DOHH2 (cell line): ENCODE measurements at regions not wholly inside any gene's neighbourhood (a gene's known extent, or its start where the extent isn't known, plus 50 kb on each side); places are given as distances from the start of the nearest gene placed in this dataset.

Source experiments
- EZH2phosphoT487 ChIP-seq: fragments of 200-600 bp; sonication (generic); IDR thresholded peaks from 2 replicates; pipeline ENCODE4 v1.6.1; 2017; ENCODE audit warnings: borderline replicate concordance, mild to moderate bottlenecking, antibody characterized with exemption, low read length, moderate library complexity, mixed read lengths
- TF ChIP-seq, protein P1 (sequence below): fragments of 200-600 bp; sonication (generic); IDR thresholded peaks from one replicate; pipeline ENCODE4 v1.5.1; 2014; ENCODE audit warnings: antibody characterized with exemption, mild to moderate bottlenecking, low read depth, low read length; ENCODE audit not compliant: poor library complexity, severe bottlenecking

DNA sequence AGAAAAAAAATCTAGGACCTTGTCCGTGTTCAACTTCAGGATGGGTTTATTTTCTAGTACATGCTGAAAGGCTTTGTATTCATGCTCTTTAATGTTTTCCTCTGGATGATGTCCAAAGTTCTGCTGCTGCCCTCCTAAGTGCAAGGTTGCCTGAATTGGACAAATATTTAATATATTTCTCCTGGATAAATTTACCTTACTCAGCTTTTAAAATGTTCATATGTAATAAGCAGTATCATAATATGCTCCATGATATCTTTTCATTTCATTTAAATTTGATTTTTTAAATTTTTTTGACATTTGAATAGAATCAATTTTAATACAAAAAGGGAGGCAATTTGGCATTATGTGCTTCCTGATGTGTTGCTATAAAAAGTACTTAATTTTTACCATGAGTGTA lies 95.9 kb upstream of the SLC25A13 start:
- TF ChIP-seq, protein P1, sequence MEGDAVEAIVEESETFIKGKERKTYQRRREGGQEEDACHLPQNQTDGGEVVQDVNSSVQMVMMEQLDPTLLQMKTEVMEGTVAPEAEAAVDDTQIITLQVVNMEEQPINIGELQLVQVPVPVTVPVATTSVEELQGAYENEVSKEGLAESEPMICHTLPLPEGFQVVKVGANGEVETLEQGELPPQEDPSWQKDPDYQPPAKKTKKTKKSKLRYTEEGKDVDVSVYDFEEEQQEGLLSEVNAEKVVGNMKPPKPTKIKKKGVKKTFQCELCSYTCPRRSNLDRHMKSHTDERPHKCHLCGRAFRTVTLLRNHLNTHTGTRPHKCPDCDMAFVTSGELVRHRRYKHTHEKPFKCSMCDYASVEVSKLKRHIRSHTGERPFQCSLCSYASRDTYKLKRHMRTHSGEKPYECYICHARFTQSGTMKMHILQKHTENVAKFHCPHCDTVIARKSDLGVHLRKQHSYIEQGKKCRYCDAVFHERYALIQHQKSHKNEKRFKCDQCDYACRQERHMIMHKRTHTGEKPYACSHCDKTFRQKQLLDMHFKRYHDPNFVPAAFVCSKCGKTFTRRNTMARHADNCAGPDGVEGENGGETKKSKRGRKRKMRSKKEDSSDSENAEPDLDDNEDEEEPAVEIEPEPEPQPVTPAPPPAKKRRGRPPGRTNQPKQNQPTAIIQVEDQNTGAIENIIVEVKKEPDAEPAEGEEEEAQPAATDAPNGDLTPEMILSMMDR = no peak
- no peak for TF ChIP-seq EZH2phosphoT487
